Fibroblast of pulmonary artery (primary cell): ENCODE measurements at regions not wholly inside any gene's neighbourhood (a gene's known extent, or its start where the extent isn't known, plus 50 kb on each side); places are given as distances from the start of the nearest gene placed in this dataset.

Experiments
- DNase-seq: peaks from one replicate; pipeline ENCODE4 v3.0.0-alpha.2; 2010; ENCODE audit warnings: low read depth
- H3K4me3 ChIP-seq: replicated peaks from 2 replicates; pipeline ENCODE4 v1.5.1; 2011; ENCODE audit warnings: low read depth, mild to moderate bottlenecking, control low read depth, low read length, moderate library complexity
- TF ChIP-seq, protein P1 (sequence below): IDR thresholded peaks from 2 replicates; pipeline ENCODE4 v1.5.1; 2011; ENCODE audit warnings: mild to moderate bottlenecking, control low read depth, low read length, inconsistent platforms; ENCODE audit errors: missing control alignments

DNA sequence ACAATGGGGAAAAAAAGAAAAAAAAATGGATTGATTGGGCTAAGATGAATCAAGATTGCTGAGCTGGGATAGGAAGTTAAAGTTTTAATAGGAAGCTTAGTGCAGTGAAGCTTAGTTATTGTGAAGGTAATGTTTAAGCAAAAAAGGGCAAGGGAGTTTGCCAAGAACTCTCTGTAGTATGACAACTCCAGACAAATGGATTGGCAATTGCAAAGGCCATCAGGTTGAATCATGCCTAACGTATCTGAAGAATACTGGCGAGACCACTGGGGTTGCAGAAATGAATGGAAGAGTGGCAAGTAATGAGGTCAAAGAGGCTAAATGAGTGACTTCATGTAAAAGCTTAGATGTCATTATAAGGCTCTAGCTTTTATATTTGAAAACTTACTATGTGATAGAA is 1654.0 kb downstream of the PCDH7 start:
- no peak overlapping the region for H3K4me3 ChIP-seq
- DNase-seq, result no peak
- TF ChIP-seq, protein P1, sequence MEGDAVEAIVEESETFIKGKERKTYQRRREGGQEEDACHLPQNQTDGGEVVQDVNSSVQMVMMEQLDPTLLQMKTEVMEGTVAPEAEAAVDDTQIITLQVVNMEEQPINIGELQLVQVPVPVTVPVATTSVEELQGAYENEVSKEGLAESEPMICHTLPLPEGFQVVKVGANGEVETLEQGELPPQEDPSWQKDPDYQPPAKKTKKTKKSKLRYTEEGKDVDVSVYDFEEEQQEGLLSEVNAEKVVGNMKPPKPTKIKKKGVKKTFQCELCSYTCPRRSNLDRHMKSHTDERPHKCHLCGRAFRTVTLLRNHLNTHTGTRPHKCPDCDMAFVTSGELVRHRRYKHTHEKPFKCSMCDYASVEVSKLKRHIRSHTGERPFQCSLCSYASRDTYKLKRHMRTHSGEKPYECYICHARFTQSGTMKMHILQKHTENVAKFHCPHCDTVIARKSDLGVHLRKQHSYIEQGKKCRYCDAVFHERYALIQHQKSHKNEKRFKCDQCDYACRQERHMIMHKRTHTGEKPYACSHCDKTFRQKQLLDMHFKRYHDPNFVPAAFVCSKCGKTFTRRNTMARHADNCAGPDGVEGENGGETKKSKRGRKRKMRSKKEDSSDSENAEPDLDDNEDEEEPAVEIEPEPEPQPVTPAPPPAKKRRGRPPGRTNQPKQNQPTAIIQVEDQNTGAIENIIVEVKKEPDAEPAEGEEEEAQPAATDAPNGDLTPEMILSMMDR, result no peak

DNA sequence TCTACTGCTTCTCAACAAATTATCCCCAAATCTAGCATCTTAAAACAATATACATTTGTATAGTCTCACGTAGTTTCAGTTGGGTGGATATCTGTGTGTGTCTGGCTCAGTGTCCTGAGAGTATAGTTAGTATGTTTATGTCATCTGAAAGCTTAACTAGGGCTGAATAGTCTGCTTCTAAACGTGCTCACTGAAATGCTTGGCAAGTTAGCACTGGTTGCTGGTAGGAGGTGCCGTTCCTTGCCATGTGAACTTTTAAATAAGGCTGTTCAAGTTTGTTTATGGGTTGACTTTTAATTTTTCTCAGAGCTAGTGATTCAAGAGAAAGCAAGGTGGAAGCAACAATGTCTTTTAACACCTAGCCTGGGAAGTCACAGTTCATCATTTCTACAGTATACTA is 1673.6 kb downstream of the PCDH7 start:
- DNase-seq, result no peak
- TF ChIP-seq, protein P1, result no peak
- H3K4me3 ChIP-seq, result no peak overlapping the region

DNA sequence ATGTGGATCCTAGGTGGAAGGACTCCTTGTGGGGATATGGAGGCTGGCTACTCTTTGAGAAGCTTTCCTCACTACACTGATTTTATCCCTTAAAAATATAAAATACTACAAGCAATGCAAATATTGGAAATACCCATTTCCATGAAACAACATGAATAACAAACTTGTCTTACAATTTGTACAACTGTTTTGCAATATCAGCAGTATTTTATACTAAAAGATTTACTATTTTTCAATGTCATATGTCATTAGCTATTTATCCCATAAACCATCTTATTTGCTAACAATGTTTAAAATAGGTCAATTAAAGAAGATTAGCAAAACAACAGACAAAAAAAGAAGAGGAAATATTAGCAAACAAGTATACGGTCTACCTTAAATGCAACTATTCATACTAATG is 1674.1 kb downstream of the PCDH7 start:
- H3K4me3 ChIP-seq, result no peak overlapping the region
- no peak for DNase-seq
- TF ChIP-seq, protein P1, result no peak

DNA sequence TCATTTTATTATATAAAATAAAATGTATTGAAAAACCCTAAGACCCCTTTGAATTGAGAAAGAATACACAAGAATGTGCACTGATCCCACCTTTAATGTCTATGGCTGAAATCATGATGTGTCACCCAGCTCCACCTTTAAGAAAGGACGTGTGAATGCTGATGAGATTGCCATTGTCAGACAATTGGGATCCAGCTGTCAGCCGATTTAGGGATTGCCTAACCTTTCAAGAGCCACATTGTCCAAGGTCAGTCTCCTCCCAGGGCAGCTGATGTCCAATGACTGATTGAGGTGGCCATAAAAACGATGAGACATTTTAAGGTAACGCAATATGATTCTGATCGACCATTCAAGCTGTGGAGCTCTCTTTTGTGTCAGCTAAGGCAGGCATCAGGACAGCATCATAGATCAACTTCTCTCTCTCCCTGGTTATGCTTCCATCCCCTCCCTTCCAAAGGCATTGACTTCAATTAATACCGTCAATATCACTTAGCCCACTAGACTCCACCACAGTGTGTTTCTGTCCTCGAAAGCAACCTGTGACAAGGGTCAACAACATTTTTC is 1676.4 kb downstream of the PCDH7 start:
- DNase-seq, result no peak
- TF ChIP-seq, protein P1, result no peak
- H3K4me3 ChIP-seq, result no peak overlapping the region

DNA sequence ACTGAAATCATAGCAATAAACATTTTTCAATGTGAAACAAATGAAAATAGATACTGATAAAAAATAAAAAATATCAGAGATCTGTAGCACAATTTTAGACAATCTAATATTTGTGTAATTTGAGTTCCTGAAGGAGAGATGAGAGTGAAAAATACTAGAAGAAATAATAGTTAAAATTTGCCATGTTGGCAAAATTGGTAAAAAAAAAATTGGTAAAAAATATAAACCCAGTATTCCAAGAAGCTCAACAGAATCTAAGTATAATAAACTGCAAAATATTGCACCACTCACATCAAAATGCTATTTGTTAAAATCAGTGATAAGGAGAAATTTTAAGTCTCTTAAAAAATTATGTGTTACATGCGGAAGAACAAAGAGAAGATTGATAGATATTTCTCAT is 1680.7 kb downstream of the PCDH7 start:
- no peak for DNase-seq
- TF ChIP-seq, protein P1, result no peak
- H3K4me3 ChIP-seq, result no peak overlapping the region

DNA sequence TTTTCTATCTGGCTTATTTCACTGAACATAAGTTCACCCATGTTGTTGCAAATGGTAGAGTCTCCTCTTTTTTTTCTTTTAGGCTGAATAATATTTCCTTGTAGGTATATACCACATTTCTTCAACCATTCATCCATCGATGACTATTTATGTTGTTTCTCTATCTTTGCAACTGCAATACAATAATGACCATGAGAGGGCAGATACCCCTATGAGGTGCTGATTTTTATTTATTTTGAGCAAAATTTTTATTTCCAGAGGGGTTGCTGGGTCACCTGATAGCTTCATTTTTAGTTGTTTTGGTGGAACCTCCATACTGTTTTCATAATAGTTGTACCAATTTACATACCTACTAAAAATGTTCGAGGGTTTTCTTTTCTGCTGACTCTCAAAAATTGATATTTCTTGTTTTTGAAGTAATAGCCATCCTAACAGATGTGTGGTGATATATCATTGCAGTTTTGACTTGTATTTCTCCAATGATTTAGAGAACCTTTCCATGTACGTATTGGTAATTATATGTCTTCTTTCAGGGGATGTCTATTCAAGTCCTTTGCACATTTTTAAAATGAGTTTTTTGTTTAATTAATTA is 1697.0 kb downstream of the PCDH7 start:
- TF ChIP-seq, protein P1, result peak; percentile 48
- no peak overlapping the region for H3K4me3 ChIP-seq
- DNase-seq, result peak; percentile 12

DNA sequence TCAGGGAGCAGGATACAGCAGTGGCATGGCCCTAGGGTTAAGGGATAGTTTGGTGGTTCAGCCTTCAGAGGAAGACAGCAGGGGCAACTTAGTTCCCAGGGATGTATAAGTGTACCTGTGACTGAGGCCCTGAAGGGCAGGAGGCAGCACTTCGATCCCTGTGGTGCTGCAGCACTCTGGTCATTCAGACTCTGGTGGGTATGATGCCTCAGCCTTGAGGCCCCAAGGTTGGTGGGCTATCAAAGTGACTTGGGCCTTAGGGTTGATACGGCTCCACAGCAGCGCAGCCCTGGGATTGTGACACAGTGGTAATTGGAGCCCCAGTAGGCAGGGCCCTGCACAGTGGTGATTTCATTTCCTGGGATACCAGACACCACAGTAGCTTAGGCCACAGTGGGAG is 1703.1 kb downstream of the PCDH7 start:
- TF ChIP-seq, protein P1, result no peak
- no peak overlapping the region for H3K4me3 ChIP-seq
- DNase-seq, result no peak
